GM23248 (cell line): ENCODE measurements at regions not wholly inside any gene's neighbourhood (a gene's known extent, or its start where the extent isn't known, plus 50 kb on each side); places are given as distances from the start of the nearest gene placed in this dataset.

Experiments used
- EZH2 ChIP-seq: fragments of 200-600 bp; sonication (generic); IDR thresholded peaks from 2 replicates; pipeline ENCODE4 v1.6.1; 2018; ENCODE audit warnings: antibody characterized with exemption, mild to moderate bottlenecking; ENCODE audit not compliant: insufficient read depth, poor library complexity, severe bottlenecking
- EZH2phosphoT487 ChIP-seq: fragments of 200-600 bp; sonication (generic); IDR thresholded peaks from 2 replicates; pipeline ENCODE4 v1.6.1; 2018; ENCODE audit warnings: antibody characterized with exemption, moderate library complexity, mild to moderate bottlenecking, low read depth; ENCODE audit not compliant: insufficient read depth

- no peak for TF ChIP-seq EZH2
- no peak for TF ChIP-seq EZH2phosphoT487
Observed at GRCh38 chr9:86766912-86767311, 180.4 kb downstream of the GAS1 start.
